Kidney epithelial cell (primary cell): ENCODE measurements at regions not wholly inside any gene's neighbourhood (a gene's known extent, or its start where the extent isn't known, plus 50 kb on each side); places are given as distances from the start of the nearest gene placed in this dataset.
A peak's percentile ranks its signal among the peaks of the same experiment; 100 is the strongest.
"Not testable (repeated sequence)": the region's sequence is repeated elsewhere in the genome, so short reads cannot be mapped to it uniquely, and the experiment has no call there.

Experiments used
- DNase-seq: peaks from one replicate; pipeline ENCODE4 v3.0.0-alpha.2; 2010; ENCODE audit warnings: low read depth
- H3K27me3 ChIP-seq: 2 replicates; pipeline ENCODE4 v1.6.0; 2011; ENCODE audit warnings: low read length; ENCODE audit not compliant: control insufficient read depth, insufficient read depth
- H3K36me3 ChIP-seq: 2 replicates; pipeline ENCODE4 v1.5.1; 2011; ENCODE audit warnings: low read length; ENCODE audit not compliant: control insufficient read depth, insufficient read depth
- H3K4me3 ChIP-seq: 2 replicates; pipeline ENCODE4 v1.5.1; 2011; ENCODE audit warnings: low read depth, mild to moderate bottlenecking, control low read depth, low read length
- TF ChIP-seq, protein P1 (sequence below): IDR thresholded peaks from 2 replicates; pipeline ENCODE4 v1.5.1; 2011; ENCODE audit warnings: mild to moderate bottlenecking, moderate library complexity, low read length, control low read depth, inconsistent platforms; ENCODE audit not compliant: insufficient read depth, poor library complexity, severe bottlenecking

GRCh38 chr10:6936931-6937330 lies 356.9 kb upstream of the PRKCQ start:
- no peak for DNase-seq
- no peaks in the 10 kb centered on the region for H3K27me3 ChIP-seq
- H3K4me3 ChIP-seq: no peak overlapping the region
- no peaks in the 10 kb centered on the region for H3K36me3 ChIP-seq
- TF ChIP-seq, protein P1, sequence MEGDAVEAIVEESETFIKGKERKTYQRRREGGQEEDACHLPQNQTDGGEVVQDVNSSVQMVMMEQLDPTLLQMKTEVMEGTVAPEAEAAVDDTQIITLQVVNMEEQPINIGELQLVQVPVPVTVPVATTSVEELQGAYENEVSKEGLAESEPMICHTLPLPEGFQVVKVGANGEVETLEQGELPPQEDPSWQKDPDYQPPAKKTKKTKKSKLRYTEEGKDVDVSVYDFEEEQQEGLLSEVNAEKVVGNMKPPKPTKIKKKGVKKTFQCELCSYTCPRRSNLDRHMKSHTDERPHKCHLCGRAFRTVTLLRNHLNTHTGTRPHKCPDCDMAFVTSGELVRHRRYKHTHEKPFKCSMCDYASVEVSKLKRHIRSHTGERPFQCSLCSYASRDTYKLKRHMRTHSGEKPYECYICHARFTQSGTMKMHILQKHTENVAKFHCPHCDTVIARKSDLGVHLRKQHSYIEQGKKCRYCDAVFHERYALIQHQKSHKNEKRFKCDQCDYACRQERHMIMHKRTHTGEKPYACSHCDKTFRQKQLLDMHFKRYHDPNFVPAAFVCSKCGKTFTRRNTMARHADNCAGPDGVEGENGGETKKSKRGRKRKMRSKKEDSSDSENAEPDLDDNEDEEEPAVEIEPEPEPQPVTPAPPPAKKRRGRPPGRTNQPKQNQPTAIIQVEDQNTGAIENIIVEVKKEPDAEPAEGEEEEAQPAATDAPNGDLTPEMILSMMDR: no peak

DNA sequence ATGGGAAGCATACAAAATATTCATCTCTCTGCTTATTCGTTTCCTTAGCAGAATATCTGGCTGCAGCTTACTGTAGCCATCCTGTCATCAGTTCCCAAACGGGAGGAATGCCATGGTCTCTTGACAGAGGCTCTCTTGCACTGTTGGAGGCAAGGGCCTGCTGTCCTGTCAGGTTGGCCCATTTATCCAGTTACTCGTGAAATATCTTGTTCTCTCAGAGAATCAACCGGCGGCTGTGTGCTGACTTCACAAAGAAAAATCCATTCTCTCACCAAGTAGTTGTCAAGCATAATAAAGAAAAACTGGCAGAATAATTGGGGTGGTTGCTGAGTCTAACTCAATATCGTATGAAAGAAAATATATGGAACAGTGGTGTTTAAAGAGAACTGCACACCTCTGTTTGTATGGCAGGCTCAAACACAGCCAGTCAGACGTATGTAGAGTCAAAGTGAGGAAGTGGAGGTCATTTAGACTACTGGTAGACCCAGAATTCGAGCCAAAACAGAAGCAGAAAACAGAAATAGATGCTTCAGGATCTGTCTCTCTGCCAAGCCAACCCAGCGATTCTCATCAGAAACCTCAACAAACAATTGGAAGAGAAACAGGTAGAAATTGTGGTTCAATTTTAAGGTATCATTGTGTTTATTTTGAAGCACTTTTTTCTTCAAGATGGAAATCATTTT lies 349.2 kb upstream of the PRKCQ start:
- Histone ChIP-seq H3K36me3 (no peaks in the 10 kb centered on the region), H3K4me3 (no peak overlapping the region), H3K27me3 (no peaks in the 10 kb centered on the region)
- TF ChIP-seq, protein P1: no peak
- DNase-seq: no peak

DNA sequence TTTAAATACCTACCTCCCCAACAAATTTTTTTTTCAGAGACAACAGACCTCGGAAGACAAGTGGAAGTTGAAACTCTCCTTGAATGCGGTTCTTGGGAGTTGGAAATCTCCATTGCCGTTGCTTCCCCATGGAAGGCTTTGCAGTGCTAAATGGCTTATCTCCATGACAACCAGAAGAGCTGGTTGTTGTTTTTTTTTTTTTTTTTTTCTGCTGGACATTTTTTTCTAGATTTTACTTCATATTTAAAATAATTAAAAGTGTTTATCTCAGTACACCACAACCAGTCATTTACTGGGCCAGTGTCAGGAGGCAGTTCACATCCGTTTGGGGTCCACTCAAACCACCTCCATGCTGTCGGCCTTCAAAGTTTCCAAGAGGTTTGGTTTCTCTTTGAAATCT lies 348.5 kb upstream of the PRKCQ start:
- TF ChIP-seq, protein P1: no peak
- DNase-seq: no peak
- H3K27me3 ChIP-seq: no peaks in the 10 kb centered on the region
- no peak overlapping the region for H3K4me3 ChIP-seq
- no peaks in the 10 kb centered on the region for H3K36me3 ChIP-seq

DNA sequence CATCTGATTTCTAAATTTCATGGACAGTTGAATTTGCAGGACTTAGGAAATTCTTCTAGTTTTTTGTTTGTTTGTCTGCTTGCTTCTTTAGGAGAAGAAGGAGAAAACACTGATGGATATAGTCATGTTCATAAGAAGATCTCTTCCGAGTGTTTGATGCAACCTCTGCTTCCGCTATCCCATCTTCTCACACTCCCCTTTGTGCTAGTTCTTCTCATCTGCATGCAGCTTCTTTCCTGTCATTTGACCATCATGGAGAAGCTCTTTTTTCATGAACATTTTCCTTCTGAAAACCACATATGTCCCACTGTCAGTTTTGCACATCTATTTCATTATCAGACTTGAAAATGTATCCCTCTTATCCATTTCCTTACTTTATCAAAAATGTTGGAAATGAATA lies 346.9 kb upstream of the PRKCQ start:
- TF ChIP-seq, protein P1: no peak
- no peak overlapping the region for H3K4me3 ChIP-seq
- H3K27me3 ChIP-seq: no peaks in the 10 kb centered on the region
- no peaks in the 10 kb centered on the region for H3K36me3 ChIP-seq
- DNase-seq: no peak

DNA sequence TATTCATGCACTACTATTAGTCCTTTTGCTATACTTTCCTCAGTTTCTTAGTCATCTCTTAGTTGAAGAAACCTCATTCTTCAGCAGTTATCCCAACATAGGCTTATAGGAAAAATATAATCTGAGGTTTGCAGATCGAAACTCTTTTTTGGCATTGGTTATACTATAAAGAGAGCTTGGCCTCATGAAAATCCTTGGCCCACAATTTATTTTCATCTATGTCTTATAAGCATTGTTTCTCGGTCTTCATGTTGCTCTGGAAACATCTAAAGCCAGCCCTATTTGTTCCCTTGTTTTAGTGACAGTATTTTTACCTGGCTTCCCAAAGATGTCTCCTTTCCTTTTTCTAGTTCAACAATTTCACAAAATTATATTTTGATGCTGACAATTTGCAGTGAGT lies 345.1 kb upstream of the PRKCQ start:
- Histone ChIP-seq H3K27me3 (no peaks in the 10 kb centered on the region), H3K36me3 (no peaks in the 10 kb centered on the region), H3K4me3 (no peak overlapping the region)
- TF ChIP-seq, protein P1: no peak
- no peak for DNase-seq

DNA sequence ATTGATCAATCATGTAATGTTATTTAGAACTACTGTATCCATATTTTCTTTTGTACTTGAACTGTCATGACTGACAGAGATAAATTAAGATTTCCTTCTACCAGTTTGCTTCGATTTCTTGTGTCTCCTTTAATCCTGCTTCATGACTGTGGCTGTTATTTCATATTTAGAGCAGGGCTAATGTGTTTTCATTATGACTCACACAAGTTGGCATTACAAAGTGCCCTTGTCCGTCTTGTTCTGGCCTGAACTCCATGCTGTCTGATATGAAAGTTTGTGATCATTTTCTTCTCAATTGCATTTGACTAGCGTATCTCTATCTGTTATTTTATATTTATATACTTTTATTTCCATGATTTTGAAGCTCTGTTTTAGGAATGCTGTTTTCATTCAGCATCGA lies 344.1 kb upstream of the PRKCQ start:
- TF ChIP-seq, protein P1: no peak
- no peaks in the 10 kb centered on the region for H3K27me3 ChIP-seq
- no peak overlapping the region for H3K4me3 ChIP-seq
- no peaks in the 10 kb centered on the region for H3K36me3 ChIP-seq
- peak; percentile 12 for DNase-seq

GRCh38 chr10:6921026-6921425 lies 340.9 kb upstream of the PRKCQ start:
- not testable (repeated sequence) for H3K27me3 ChIP-seq, DNase-seq, H3K4me3 ChIP-seq, H3K36me3 ChIP-seq
